Memory B cell (primary cell): ENCODE measurements at regions not wholly inside any gene's neighbourhood (a gene's known extent, or its start where the extent isn't known, plus 50 kb on each side); places are given as distances from the start of the nearest gene placed in this dataset.

Source experiments
- ATAC-seq: fragments of 150-1000 bp; cut with Tn5 transposase; 2 replicates; pipeline ENCODE4 v1.10.0; 2021; ENCODE audit warnings: low read depth, mild to moderate bottlenecking, moderate library complexity
- DNase-seq, 2 donors: peaks; one replicate each; pipeline ENCODE4 v3.0.0; 2022; ENCODE audit warnings: low spot score in 2 of 2
- H3K27ac Mint-ChIP-seq: one replicate; pipeline ENCODE4 v1.8.0; 2022; ENCODE audit warnings: mild to moderate bottlenecking, moderate library complexity, mixed read lengths
- H3K27me3 Mint-ChIP-seq: one replicate; pipeline ENCODE4 v1.8.0; 2022; ENCODE audit warnings: mixed read lengths
- H3K36me3 Mint-ChIP-seq: one replicate; pipeline ENCODE4 v1.8.0; 2022; ENCODE audit warnings: mild to moderate bottlenecking, mixed read lengths
- H3K4me1 Mint-ChIP-seq: one replicate; pipeline ENCODE4 v1.8.0; 2022; ENCODE audit warnings: mixed read lengths
- H3K4me3 Mint-ChIP-seq: one replicate; pipeline ENCODE4 v1.8.0; 2022; ENCODE audit warnings: mild to moderate bottlenecking, moderate library complexity, mixed read lengths
- H3K9me3 Mint-ChIP-seq: one replicate; pipeline ENCODE4 v1.8.0; 2022; ENCODE audit warnings: mixed read lengths

GRCh38 chr4:30916337-30917274 lies 196.4 kb downstream of the PCDH7 start:
- ATAC-seq (no peak), DNase-seq (no peak)
- H3K27ac Mint-ChIP-seq, result no peak overlapping the region
- no peaks in the 10 kb centered on the region for H3K36me3 Mint-ChIP-seq
- no peak overlapping the region for H3K4me3 Mint-ChIP-seq
- H3K27me3 Mint-ChIP-seq, result no peaks in the 10 kb centered on the region
- H3K9me3 Mint-ChIP-seq, result peaks cover 5% of the 10 kb centered on the region
- no peaks in the 10 kb centered on the region for H3K4me1 Mint-ChIP-seq

DNA sequence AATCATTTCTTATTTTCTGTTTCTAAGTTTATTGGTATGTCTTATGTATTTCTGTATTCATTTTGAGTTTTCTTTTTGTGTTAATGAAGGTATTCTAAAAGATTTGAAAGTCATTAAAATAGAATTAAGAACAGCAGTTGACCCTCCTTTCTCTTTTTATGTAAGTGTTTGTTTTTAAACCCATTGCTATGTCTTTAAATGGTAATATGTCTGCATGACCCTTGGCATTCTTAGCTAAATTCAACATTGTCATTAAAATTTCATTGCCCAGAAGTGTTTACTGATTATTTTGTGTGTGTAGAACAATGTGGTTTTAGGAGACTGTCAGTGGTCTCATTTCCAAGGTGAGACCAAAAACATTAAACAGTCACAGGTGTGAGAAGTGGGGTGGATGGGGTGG lies 197.8 kb downstream of the PCDH7 start:
- ATAC-seq, result no peak
- H3K4me1 Mint-ChIP-seq, result no peaks in the 10 kb centered on the region
- H3K4me3 Mint-ChIP-seq, result no peak overlapping the region
- H3K36me3 Mint-ChIP-seq, result no peaks in the 10 kb centered on the region
- H3K27ac Mint-ChIP-seq, result no peak overlapping the region
- H3K27me3 Mint-ChIP-seq, result no peaks in the 10 kb centered on the region
- no peak for DNase-seq
- peaks cover 5% of the 10 kb centered on the region for H3K9me3 Mint-ChIP-seq

DNA sequence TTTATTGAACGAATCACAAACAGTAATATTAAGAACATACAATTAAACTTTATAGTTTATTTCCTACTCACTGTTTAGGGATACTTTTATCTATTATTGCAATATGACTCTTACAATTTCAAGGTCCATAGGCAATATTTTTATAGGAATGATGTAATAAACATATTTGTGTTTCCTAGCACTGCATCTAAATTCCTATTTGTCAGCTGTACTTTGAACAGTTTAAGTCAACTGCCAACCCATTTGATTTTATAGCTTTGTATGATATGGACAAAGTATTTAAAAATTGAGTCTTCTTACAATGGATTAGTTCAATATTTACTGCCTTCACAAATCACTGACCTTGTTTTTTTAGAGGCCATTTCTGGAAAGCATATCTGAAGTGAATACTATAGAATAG lies 199.3 kb downstream of the PCDH7 start:
- H3K9me3 Mint-ChIP-seq, result peaks cover 5% of the 10 kb centered on the region

DNA sequence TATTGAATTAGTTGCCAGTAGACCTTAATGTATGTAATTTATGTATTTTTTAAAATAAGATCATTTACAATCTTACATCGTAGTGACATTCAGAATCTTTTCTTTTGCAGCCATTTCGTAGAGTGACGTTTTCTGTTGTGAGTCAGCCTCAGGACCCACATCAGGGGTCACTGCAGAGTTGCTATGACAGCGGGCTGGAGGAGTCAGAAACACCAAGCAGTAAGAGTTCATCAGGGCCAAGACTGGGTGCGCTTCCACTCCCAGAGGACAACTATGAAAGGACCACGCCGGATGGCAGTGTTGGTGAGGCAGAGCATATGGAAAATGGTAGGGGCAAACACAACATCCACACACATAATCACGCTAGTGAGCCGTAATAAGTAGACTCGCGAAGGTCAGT lies 199.9 kb downstream of the PCDH7 start:
- ATAC-seq (no peak), DNase-seq (no peak)
- H3K27ac Mint-ChIP-seq, result no peak overlapping the region
- no peaks in the 10 kb centered on the region for H3K4me1 Mint-ChIP-seq
- H3K9me3 Mint-ChIP-seq, result peaks cover 5% of the 10 kb centered on the region
- H3K4me3 Mint-ChIP-seq, result no peak overlapping the region
- no peaks in the 10 kb centered on the region for H3K36me3 Mint-ChIP-seq
- no peaks in the 10 kb centered on the region for H3K27me3 Mint-ChIP-seq

More for the DNA sequence above, 199.3 kb downstream of the PCDH7 start:
- Mint-ChIP-seq H3K27me3 (no peaks in the 10 kb centered on the region), H3K27ac (no peak overlapping the region), H3K4me1 (no peaks in the 10 kb centered on the region), H3K4me3 (no peak overlapping the region), H3K36me3 (no peaks in the 10 kb centered on the region)
- DNase-seq, result no peak
- ATAC-seq, result no peak

GRCh38 chr4:30922625-30923024 lies 202.5 kb downstream of the PCDH7 start:
- ATAC-seq, result no peak
- no peak for DNase-seq
- Mint-ChIP-seq H3K9me3 (no peaks in the 10 kb centered on the region), H3K36me3 (no peaks in the 10 kb centered on the region), H3K4me1 (no peaks in the 10 kb centered on the region), H3K27me3 (no peaks in the 10 kb centered on the region), H3K27ac (no peak overlapping the region), H3K4me3 (no peak overlapping the region)

- Mint-ChIP-seq H3K27ac (no peak overlapping the region), H3K36me3 (no peaks in the 10 kb centered on the region), H3K4me3 (no peak overlapping the region), H3K4me1 (no peaks in the 10 kb centered on the region), H3K27me3 (no peaks in the 10 kb centered on the region), H3K9me3 (no peaks in the 10 kb centered on the region)
- DNase-seq (no peak), ATAC-seq (no peak)
Measured at GRCh38 chr4:30924495-30924894, 204.3 kb downstream of the PCDH7 start.

DNA sequence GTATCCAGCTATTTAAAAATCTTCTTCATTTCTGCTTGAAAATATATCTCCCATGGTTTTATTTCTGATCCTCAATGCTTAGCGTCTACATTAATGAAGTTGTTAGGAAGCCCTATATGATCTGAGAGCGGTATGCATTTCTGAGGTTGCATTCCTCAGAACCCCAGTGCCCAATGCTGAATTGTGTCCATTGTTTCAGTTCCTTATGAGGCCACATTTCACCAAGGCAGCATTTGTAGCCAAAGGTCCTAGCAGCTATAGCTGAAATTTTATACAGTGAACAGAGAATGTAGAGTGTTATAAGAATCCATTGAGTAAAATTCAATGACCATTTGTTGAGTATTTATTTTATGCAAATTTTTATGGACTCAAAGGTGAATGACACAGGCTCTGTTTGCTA lies 209.5 kb downstream of the PCDH7 start:
- H3K4me3 Mint-ChIP-seq, result no peak overlapping the region
- ATAC-seq (no peak), DNase-seq (no peak)
- no peaks in the 10 kb centered on the region for H3K27me3 Mint-ChIP-seq
- no peaks in the 10 kb centered on the region for H3K36me3 Mint-ChIP-seq
- H3K27ac Mint-ChIP-seq, result no peak overlapping the region
- peaks cover 6% of the 10 kb centered on the region for H3K9me3 Mint-ChIP-seq
- H3K4me1 Mint-ChIP-seq, result no peaks in the 10 kb centered on the region

DNA sequence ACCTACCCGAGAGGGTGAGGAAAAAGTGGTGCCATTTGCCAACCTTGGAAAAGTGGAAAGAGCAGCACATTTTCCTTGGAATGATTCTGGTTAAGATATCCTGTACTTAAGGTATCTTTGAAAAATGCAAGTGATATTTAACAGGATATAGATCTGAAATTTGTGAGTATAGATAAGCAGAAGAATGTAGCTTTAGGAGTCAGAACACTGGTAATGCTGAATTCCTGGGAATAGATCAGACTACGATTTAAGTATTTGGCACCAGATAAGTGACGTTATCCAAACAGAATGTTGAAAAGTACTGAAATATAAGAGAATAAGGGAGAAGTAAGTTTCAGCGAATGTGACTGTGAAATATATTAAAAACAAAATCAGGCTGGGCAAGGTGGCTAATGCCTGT lies 210.1 kb downstream of the PCDH7 start:
- no peaks in the 10 kb centered on the region for H3K4me1 Mint-ChIP-seq
- no peaks in the 10 kb centered on the region for H3K36me3 Mint-ChIP-seq
- no peaks in the 10 kb centered on the region for H3K27me3 Mint-ChIP-seq
- H3K9me3 Mint-ChIP-seq, result peaks cover 6% of the 10 kb centered on the region
- ATAC-seq (no peak), DNase-seq (no peak)
- no peak overlapping the region for H3K27ac Mint-ChIP-seq
- H3K4me3 Mint-ChIP-seq, result no peak overlapping the region

DNA sequence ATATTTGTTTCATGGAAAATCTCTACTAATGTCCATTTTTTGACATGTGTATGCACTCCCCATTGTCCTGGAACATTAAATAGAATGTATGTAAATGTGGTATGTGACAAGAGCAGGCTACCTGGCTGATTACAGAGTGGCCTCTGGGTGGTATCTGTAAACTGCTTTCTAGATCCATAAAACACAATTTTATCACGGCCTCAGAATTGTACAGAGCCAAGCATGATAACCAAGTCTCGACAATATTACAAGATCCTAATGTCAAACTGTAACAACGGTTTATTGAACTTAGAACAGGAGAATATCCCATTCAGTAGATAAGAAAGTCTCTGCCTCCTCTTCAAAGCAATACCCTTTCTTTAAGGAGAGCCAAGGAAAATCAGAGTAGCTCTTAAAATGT lies 212.4 kb downstream of the PCDH7 start:
- ATAC-seq (no peak), DNase-seq (no peak)
- no peaks in the 10 kb centered on the region for H3K4me1 Mint-ChIP-seq
- no peak overlapping the region for H3K4me3 Mint-ChIP-seq
- H3K27ac Mint-ChIP-seq, result no peak overlapping the region
- no peaks in the 10 kb centered on the region for H3K36me3 Mint-ChIP-seq
- no peaks in the 10 kb centered on the region for H3K27me3 Mint-ChIP-seq
- peaks cover 6% of the 10 kb centered on the region for H3K9me3 Mint-ChIP-seq

GRCh38 chr4:30939069-30939468 lies 218.9 kb downstream of the PCDH7 start:
- Mint-ChIP-seq H3K27me3 (no peaks in the 10 kb centered on the region), H3K4me3 (no peak overlapping the region), H3K4me1 (no peaks in the 10 kb centered on the region), H3K9me3 (peaks cover 2% of the 10 kb centered on the region), H3K27ac (no peak overlapping the region), H3K36me3 (no peaks in the 10 kb centered on the region)
- DNase-seq (no peak), ATAC-seq (no peak)

- Mint-ChIP-seq H3K36me3 (no peaks in the 10 kb centered on the region), H3K4me3 (no peak overlapping the region), H3K27me3 (no peaks in the 10 kb centered on the region), H3K27ac (no peak overlapping the region), H3K9me3 (peaks cover 2% of the 10 kb centered on the region), H3K4me1 (no peaks in the 10 kb centered on the region)
- ATAC-seq, result no peak
- DNase-seq, result no peak
Measured at GRCh38 chr4:30939684-30940083, 219.5 kb downstream of the PCDH7 start.

- H3K27ac Mint-ChIP-seq, result no peak overlapping the region
- ATAC-seq (no peak), DNase-seq (no peak)
- no peaks in the 10 kb centered on the region for H3K4me1 Mint-ChIP-seq
- H3K4me3 Mint-ChIP-seq, result no peak overlapping the region
- H3K9me3 Mint-ChIP-seq, result peaks cover 2% of the 10 kb centered on the region
- no peaks in the 10 kb centered on the region for H3K27me3 Mint-ChIP-seq
- H3K36me3 Mint-ChIP-seq, result no peaks in the 10 kb centered on the region
Measured at GRCh38 chr4:30941641-30942040, 221.5 kb downstream of the PCDH7 start.

GRCh38 chr4:30943356-30943755 lies 223.2 kb downstream of the PCDH7 start:
- H3K27me3 Mint-ChIP-seq, result no peaks in the 10 kb centered on the region
- peaks cover 2% of the 10 kb centered on the region for H3K9me3 Mint-ChIP-seq
- no peak overlapping the region for H3K4me3 Mint-ChIP-seq
- no peak overlapping the region for H3K27ac Mint-ChIP-seq
- H3K4me1 Mint-ChIP-seq, result no peaks in the 10 kb centered on the region
- no peaks in the 10 kb centered on the region for H3K36me3 Mint-ChIP-seq
- no peak for DNase-seq
- no peak for ATAC-seq

- Mint-ChIP-seq H3K27me3 (no peaks in the 10 kb centered on the region), H3K27ac (no peak overlapping the region)
- no peak for ATAC-seq
Measured at GRCh38 chr4:30945586-30945985, 225.4 kb downstream of the PCDH7 start.

GRCh38 chr4:30946288-30946687 lies 226.1 kb downstream of the PCDH7 start:
- peaks cover 2% of the 10 kb centered on the region for H3K9me3 Mint-ChIP-seq
- no peak for ATAC-seq
- H3K4me1 Mint-ChIP-seq, result no peaks in the 10 kb centered on the region
- H3K4me3 Mint-ChIP-seq, result no peak overlapping the region
- DNase-seq, result no peak
- no peak overlapping the region for H3K27ac Mint-ChIP-seq
- no peaks in the 10 kb centered on the region for H3K36me3 Mint-ChIP-seq
- H3K27me3 Mint-ChIP-seq, result no peaks in the 10 kb centered on the region

More at GRCh38 chr4:30945586-30945985, 225.4 kb downstream of the PCDH7 start:
- no peak for DNase-seq
- H3K9me3 Mint-ChIP-seq, result peaks cover 2% of the 10 kb centered on the region
- no peaks in the 10 kb centered on the region for H3K4me1 Mint-ChIP-seq
- no peaks in the 10 kb centered on the region for H3K36me3 Mint-ChIP-seq
- no peak overlapping the region for H3K4me3 Mint-ChIP-seq
